Left renal cortex interstitium (tissue), 4 donors: ENCODE measurements at regions not wholly inside any gene's neighbourhood (a gene's known extent, or its start where the extent isn't known, plus 50 kb on each side); places are given as distances from the start of the nearest gene placed in this dataset.

ENCODE experiments used
- DNase-seq, 4 donors: peaks; one replicate each; pipeline ENCODE4 v3.0.0-alpha.2; 2013; ENCODE audit warnings: low read depth in 4 of 4, low spot score in 2 of 4, missing footprints in 1 of 4

DNA sequence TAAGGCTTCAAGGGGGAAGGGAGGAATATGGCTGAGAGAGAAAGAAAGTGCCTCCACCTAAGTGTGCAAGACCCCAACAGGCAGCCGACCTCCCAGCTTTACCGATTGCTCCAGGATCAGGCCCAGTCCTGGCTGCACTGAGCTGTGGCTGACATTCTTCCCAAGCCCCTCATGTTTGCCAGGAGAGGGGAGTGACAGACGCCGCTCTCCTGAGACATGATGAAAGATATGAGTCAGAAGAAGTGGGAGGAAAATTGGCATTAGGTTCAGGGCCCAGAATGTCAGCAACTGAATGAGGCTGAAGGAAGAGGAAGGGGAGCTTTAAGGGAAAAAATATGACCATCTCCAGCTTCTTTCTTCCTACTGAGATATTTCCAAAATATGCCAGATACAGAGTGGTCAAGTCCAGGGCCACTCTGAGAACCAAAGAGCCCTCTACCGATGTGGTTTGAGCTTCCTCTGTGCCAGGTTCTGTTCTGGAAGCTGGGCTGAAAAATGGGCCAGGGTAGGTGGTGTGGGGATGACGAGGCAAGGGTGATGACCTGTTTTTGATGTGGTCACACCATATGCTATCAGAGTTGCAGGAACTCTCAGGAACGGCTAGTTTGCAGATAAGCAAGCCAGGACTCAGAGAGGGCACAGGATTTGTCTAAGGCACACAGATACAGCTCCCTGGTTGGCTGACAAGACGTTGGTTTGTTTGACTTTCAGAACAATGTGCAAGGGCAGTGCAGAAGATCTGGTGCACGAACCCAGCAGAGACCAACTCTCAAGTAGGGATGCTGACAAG is 176.7 kb downstream of the SOX9 start:
- no peak for DNase-seq

DNA sequence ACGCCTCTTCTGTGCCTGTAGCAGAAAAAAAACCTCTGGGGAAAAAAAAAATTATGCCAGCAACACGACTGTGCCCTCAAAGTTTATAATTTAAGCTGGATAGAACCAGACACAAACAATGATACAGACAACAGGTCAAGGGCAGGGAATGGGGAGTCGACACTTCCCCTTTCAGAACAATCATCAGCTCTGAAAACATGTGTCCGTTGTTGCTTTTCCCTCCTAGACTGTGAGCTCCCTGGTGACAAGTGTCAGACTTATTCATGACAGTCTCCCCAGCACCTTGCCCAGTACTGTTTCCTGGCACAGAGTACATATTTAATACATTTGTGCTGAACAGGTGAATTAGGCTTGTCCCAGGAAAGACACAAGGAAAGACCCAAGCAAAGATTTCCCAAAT is 178.3 kb downstream of the SOX9 start:
- DNase-seq = no peak

DNA sequence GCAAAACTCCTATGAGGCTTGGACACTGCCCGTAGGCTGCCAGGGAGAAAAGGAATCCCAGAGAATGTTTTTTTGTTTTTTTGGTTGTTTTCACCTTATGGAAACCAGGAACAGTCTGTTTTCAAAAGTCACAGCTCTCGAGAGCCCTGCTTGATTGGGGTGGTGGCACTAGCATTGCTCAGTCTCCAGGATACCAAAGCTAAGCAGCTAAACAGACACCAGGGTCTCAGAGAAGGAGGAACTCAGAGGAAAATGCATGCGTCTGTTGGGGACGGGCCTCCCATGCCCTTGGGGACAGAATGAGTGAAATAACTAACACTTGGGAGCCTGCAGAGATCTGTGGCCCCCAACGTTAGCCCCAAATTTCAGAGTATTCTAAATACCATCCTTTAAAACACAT is 178.8 kb downstream of the SOX9 start:
- no peak for DNase-seq

DNA sequence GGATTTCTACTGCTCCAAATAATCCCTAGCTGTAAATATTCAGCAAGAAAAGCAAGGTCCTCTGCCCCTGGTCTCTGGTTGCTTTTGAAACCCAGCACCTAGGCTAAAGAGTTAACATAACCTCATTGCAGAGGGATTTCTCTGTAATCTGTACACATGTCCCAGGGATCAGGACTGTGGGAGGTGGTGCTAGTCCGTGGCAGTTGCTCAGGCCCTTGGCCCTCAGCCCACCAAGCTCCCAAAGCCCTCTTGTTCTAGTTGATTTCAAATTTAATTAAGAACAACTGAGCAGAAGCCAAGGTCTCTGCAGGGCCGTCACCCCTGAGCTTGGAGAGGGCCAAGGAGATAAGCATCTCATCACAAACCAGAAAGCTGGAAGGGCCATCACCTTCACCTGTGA is 181.1 kb downstream of the SOX9 start:
- DNase-seq = no peak

DNA sequence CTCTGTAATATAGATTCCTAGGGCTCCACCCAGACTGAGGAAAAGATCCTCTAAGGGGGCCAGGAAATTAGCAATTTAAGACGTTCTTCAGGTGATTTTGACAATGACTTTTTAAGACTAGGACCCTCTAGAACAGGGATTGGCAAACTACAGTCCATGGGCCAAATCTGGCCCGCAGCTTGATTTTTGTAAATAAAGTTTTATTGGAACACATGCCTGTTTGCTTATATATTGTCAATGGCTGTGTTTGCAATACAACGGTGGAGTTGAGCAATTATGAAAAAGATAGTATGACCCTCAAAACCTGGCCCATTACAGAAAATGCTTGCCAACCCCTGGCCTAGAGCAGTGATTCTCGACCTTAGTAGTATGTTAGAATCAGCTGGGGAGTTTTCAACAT is 181.9 kb downstream of the SOX9 start:
- no peak for DNase-seq

DNA sequence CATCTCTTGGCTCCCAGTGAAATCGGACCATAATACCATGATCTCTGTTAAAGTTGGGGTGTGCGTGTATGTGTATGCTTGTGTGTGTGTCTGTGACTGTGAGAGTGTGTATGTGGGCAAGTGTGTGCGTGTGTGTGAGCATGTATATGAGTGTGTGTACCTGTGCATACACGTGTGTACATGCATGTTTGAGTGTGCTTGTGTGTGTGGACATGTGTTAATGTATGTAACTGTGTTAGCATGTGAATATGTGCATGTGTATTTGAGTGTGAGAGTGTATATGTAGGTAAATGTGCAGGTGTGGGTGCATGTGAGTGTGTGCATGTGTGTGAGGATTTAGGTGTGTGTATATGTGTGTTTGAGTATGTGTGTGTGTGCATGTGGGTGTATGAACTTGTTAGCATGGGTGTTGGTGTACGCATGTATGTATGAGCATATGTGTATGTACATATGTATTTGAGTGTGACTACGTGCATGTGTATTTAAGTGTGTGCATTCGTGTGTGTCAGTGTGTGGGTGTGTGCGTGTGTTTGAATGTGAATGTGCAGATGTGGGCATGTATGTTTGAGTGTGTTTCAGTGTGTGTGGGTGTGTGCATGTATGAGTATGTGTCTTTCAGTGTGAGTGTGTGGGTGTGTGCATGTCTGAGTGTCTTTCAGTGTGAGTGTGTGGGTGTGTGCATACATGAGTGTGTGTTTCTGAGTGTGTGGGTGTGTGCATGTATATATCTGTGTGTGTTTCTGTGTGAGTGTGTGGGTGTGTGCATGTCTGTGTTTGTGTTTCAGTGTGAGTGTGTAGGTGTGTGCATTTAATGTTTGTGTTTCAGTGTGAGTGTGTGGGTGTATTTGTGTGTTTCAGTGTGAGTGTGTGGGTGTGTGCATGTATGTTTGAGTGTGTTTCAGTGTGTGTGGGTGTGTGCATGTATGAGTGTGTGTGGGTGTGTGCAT is 183.2 kb downstream of the SOX9 start:
- no peak for DNase-seq

DNA sequence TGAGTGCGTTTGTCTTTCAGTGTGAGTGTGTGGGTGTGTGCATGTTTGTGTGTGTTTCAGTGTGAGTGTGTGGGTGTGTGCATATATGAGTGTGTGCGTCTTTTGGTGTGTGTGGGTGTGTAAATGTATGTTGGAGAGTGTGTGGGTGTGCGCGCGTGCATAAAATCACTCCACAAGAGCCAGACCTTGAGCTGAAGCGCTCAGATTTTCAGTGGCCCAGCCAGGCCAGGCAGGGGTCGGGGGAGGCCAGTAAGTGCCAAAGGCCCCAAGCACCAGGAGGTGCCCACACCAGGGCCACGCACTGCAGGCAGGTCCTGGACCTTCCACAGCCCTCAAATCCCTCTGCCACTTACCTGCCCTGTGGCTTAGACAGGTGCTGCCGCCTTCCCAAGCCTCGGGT is 184.0 kb downstream of the SOX9 start:
- DNase-seq = no peak

DNA sequence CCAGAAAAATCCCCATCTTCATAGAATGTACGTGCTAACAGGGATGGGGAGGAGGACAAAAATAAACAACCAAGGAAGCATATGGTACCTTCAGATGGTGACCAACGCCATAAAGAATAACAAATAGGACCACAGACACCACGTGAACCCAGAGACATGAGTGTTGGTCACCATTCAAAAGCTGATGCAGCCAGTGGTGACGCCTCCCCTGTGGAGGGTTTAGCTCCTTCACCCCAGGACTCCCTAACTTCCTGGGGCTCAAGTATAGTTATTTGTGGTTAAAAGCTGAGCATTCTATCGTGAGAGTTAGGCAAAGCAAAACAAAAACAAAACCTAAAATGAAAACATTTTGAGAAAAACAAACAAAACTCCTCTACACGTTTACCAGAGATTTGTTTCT is 184.7 kb downstream of the SOX9 start:
- no peak for DNase-seq

DNA sequence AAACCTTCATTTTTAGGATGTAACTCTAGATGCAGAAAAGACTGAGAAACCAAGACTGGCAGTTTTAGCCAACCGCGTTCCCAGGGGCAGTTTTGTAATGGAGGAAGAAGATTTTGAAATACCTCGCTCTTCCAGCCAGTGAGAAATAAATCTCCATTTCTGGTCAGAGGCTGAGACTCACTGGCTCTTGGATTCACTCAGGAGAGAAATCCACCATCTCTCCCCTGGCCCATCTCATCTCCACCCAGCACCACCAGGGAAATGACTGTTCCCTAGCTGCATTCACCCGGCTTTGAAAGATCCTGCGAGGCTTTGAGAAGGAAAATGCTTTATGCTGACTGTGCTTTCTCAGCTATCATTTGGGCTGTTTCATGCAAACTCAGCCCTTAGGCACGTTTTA is 185.2 kb downstream of the SOX9 start:
- DNase-seq = no peak

DNA sequence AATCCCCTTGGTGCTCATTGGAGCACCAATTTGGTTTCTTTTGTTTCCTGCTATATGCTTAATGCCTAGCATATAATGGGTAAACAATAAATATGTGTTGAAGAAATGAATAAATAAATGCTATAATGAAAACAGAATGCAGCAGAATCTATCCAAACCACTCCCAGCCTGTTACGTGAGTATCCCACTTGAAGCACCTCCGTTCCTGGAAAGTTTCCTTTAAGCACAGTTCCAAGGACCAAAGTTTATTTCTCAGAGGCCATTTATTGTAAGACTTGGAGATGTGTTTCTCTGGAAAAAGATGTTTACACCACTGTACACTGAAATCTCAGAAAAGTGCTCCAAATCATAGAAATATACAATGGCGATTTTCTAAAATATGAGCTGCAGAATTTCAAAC is 187.0 kb downstream of the SOX9 start:
- DNase-seq = no peak

DNA sequence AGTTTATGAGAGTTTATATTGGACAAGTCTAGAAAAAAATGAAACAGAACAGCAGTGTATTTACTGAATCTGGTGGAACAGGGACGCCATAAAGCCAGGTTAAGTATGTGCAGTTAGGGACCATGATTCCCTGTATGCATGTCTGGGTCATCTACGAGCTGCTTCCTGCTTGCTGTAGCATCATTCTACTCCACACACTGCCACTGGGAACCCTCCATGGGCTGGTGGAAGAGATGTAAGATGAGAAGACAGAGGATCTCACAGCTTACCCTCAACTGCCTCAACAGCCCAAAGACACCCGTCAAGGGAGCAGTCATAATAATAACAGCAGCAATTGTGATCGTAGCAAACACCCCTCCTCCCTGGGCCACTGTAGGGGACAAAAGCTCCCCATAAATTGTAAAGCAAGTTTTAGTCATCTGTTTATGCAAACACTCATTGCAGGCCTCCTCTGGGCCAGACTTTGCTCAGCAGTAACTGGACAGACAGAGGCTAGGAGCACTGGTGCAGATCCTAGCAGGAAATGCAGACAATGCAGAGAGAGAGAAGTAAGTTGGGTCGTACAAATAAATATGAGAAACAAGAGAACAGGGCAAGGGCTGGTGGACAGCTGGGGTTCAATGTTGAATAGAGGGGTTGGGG is 188.0 kb downstream of the SOX9 start:
- no peak for DNase-seq

DNA sequence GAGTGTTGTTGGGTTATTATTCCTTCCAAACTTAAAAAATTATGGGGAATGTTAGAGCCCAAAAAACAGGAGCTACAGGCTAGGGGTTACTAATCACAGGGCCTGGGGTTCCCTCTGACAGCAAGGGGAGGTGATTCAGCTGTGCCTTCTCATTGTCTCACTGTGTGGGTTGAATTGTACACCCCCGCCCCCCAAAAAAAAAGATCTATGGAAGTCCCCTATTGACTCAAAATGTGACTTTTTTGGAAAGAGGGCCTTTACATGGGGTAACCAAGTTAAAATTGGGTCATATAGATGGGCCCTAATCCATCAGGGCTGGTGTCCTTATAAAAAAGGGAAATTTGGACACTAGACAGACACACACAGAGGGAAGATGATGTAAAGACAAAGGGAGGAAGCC is 190.2 kb downstream of the SOX9 start:
- no peak for DNase-seq

DNA sequence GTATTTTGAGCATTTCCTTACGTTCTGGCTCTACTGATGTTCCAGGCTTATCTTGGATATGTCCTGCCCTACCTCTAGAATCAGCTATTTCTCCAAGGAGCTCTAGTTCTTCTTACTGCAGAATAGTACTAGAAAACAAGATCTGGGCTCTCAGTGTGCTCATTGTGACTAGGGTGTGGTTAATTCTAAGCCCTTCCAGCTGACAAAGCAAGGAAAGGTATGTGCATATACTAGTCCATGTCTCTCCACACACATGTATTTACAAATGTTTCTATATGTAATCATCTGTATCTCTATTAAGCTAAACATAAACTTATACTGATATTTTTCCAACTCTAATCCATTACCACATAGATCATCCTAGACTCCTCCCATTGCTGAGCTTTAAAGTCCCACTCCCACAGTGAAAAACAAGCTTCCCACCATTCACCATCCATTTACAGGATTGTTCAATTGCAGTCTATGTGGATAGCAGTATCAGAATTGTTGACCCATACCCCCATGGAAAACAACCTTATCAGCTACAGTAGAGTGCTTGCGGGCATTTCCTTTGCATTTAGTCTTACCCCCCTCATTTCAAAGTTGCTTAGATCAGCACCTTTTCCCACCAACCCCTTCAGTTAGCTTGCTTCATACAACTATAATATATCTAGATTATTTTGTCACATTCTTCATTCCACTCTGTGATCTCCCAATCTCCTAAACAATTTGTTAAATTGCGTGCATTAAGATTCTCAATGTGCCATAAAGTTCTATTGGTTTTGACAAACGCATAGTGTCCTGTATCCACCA is 194.5 kb downstream of the SOX9 start:
- no peak for DNase-seq

DNA sequence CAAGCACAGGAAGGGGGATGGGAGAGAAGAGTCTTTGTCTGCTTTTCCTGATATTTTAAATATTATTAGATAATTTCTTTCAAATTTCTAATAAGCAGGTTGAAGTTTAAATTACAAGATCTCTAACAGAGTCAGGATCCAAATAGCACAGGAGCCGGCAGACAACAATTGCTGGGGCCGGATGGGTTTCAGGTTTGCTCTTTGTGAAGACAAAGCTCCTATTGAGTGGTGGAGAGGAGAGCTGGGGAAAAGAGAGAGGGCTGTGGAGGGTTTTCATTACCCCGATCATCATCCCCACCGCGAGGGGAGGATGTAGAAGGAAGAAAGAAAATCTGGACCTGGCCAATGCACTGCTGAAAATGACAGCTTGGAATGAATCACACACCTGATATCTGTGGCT is 197.3 kb downstream of the SOX9 start:
- no peak for DNase-seq

DNA sequence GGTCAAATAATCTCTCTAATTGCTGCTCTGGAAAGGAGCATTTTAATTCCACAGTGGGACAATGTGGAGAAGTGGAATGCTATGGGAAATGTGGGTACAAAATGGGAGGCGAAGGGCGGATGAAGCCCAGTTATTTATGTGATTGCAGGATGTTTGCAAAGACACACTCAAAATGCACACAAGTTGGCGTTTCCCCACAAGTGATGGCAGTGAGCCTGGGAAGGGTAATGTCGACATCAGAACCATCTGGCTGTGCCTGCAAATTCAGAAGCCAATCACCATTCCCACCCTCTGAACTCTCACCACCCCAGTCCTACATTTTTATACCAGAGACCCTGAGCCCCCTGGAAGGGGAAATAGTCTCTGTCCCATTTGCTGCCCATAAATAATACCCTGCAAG is 201.1 kb downstream of the SOX9 start:
- no peak for DNase-seq

DNA sequence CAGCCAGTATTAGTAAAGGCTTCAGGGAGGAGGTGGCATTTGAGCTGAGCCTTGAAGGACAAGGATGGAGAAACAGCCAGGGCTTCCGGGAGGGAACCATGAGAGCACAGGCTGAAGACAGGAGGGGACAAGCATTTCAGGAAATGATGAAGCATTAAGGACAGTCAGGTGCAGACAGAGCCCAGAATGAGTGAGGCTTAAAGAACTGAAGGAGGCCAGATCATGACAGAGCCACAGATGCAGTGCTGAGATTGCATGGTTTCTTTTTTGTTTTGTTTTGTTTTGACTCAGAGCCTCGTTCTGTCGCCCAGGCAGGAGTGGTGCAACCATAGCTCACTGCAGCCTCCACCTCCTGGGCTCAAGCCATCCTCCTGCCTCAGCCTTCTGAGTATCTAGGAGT is 211.5 kb downstream of the SOX9 start:
- no peak for DNase-seq

DNA sequence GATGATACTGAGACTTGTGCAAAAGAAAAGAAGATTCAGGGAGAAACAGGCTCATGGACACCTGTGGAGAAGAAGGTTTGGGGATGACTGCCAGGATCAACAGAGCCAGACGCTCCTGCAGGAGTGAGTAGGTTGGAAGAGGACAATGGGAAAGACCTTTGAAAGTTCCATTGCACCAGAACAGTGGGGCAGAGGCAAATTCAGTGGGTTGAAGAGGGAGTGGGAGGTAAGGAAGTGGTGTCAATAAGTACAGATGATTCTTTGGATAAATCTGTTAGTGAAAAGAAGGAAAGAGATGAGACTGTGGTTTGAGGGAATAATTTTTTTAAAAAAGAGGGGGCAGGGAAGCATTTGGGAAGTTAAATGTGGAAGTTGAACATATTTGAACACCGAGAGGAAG is 212.8 kb downstream of the SOX9 start:
- no peak for DNase-seq

DNA sequence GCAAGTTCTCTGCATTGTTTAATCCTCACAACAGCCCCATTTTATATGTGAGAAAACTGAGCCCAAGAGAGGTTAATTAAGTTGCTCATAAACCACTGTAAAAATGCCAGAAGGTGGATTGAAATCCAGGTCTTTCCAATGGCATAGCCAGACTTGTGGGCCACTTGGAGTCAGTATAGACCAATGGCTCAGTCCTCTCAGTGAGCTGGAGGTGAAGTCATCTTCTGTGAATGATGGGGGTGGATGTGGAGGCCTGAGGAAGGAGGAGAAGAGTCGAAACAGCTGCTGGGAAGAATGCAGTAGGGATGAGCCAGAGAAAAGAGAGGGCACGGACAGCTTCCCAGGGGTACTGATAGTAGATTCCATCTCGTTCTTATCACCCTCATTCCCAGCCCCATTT is 213.4 kb downstream of the SOX9 start:
- DNase-seq = no peak

DNA sequence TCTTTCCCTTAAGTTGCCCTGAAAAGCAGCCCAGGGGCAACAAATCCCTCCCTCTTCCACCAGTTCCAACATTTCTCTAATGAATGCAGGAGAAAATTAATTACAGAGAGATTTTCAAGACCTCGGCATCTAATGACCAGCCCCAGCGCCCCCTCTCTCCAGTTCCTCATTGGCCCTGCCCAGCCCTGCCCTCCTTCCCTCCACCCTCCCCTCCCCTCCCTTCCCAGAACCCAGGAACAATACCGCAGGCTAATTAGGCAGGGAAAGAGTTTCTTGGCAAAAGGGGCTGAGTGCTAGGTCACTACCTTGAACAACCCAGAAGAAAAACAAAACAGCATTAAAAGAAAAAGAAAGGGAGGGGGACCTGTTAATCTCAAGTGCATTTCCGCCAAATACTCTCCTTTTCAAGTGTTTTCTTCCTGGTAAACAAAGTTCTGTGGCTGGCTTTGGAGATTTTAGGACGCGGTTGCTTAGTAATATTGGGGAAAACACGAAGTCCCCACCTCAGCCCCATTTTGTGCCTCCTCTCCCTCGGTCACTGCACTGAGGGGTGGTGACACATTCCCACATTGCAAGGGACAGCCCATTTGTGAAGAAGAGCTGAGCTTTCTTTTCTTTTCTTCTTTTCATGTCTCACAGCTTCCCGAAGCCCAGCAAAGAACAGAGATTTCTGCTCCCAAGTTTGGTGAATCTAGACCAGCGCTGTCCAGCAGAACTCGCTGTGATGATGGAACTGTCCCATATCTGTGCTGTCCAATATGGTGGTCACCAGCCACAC is 215.4 kb downstream of the SOX9 start:
- DNase-seq = no peak

DNA sequence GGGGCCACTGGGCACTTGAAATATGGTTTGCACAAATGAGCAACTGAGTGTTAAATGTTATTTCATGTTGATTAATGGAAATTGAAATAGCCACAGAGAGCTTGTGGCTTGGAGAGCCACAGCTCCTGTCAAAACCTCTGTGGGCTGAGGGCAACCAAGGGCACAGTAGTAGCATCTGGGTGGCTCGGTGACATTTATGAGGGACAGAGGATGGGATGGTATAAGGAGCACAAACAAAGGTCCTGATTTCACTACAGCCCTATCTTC is 215.9 kb downstream of the SOX9 start:
- no peak for DNase-seq
